Astrocyte (in vitro differentiated cells and primary cell): ENCODE measurements at regions not wholly inside any gene's neighbourhood (a gene's known extent, or its start where the extent isn't known, plus 50 kb on each side); places are given as distances from the start of the nearest gene placed in this dataset.

ENCODE experiments used
- DNase-seq: peaks from one replicate; pipeline ENCODE4 v3.0.0-alpha.2; 2010; ENCODE audit warnings: low read depth
- FAIRE-seq: peaks from 2 replicates; lab custom pipeline; 2011; peaks lifted over from hg19 to GRCh38; lab: Jason Lieb, UNC
- H2AFZ ChIP-seq: 2 replicates; pipeline ENCODE4 v1.6.0; 2012; ENCODE audit warnings: low read depth, low read length, inconsistent platforms
- H3K27ac ChIP-seq: 2 replicates; pipeline ENCODE4 v1.5.1; 2011; ENCODE audit warnings: low read depth, low read length, inconsistent platforms
- H3K27me3 ChIP-seq: 2 replicates; pipeline ENCODE4 v1.6.0; 2011; ENCODE audit warnings: low read length, inconsistent platforms; ENCODE audit not compliant: insufficient read depth
- H3K36me3 ChIP-seq: 2 replicates; pipeline ENCODE4 v1.5.1; 2011; ENCODE audit warnings: low read length, inconsistent platforms; ENCODE audit not compliant: insufficient read depth
- H3K4me1 ChIP-seq: 2 replicates; pipeline ENCODE4 v1.5.1; 2011; ENCODE audit warnings: low read length, inconsistent platforms; ENCODE audit not compliant: insufficient read depth
- H3K4me2 ChIP-seq: 2 replicates; pipeline ENCODE4 v1.6.0; 2012; ENCODE audit warnings: low read length, inconsistent platforms
- H3K4me3 ChIP-seq: 2 replicates; pipeline ENCODE4 v1.5.1; 2011; ENCODE audit warnings: low read depth, mild to moderate bottlenecking, low read length, inconsistent platforms; ENCODE audit not compliant: insufficient read depth
- H3K79me2 ChIP-seq: 2 replicates; pipeline ENCODE4 v1.6.0; 2012; ENCODE audit warnings: mild to moderate bottlenecking, low read length, inconsistent platforms; ENCODE audit not compliant: insufficient read depth
- H3K9ac ChIP-seq: 2 replicates; pipeline ENCODE4 v1.6.0; 2012; ENCODE audit warnings: mild to moderate bottlenecking, low read length, inconsistent platforms
- H3K9me3 ChIP-seq: 2 replicates; pipeline ENCODE4 v1.5.1; 2012; ENCODE audit warnings: low read depth, mild to moderate bottlenecking, low read length, inconsistent platforms; ENCODE audit not compliant: insufficient read depth
- H4K20me1 ChIP-seq: 2 replicates; pipeline ENCODE4 v1.6.0; 2012; ENCODE audit warnings: low read length, inconsistent platforms; ENCODE audit not compliant: insufficient read depth
- H3K27ac Mint-ChIP-seq: one replicate; pipeline ENCODE4 v1.8.0; 2021; ENCODE audit warnings: mild to moderate bottlenecking, mixed read lengths; ENCODE audit not compliant: unreplicated experiment
- H3K27me3 Mint-ChIP-seq: one replicate; pipeline ENCODE4 v1.8.0; 2021; ENCODE audit warnings: low read depth, mixed read lengths; ENCODE audit not compliant: unreplicated experiment
- H3K36me3 Mint-ChIP-seq: one replicate; pipeline ENCODE4 v1.8.0; 2021; ENCODE audit warnings: low read depth, mixed read lengths; ENCODE audit not compliant: unreplicated experiment
- H3K4me1 Mint-ChIP-seq: one replicate; pipeline ENCODE4 v1.8.0; 2021; ENCODE audit warnings: low read depth, mixed read lengths; ENCODE audit not compliant: unreplicated experiment
- H3K4me3 Mint-ChIP-seq: one replicate; pipeline ENCODE4 v1.8.0; 2021; ENCODE audit warnings: mild to moderate bottlenecking, moderate library complexity, mixed read lengths; ENCODE audit not compliant: unreplicated experiment
- H3K9me3 Mint-ChIP-seq: one replicate; pipeline ENCODE4 v1.8.0; 2021; ENCODE audit warnings: mild to moderate bottlenecking, mixed read lengths; ENCODE audit not compliant: unreplicated experiment
- CTCF ChIP-seq: IDR thresholded peaks from 2 replicates; pipeline ENCODE4 v1.5.1; 2011; ENCODE audit warnings: low read depth, mild to moderate bottlenecking, inconsistent platforms, low read length, moderate library complexity; ENCODE audit not compliant: insufficient read depth
- EZH2 ChIP-seq: IDR thresholded peaks from 2 replicates; pipeline ENCODE4 v1.6.1; 2012; ENCODE audit warnings: mild to moderate bottlenecking, low read length, inconsistent platforms; ENCODE audit not compliant: insufficient read depth

GRCh38 chr3:157637866-157638265 is 134.7 kb upstream of the VEPH1 start:
- Mint-ChIP-seq H3K27me3 (no peaks in the 10 kb centered on the region), H3K27ac (no peak overlapping the region), H3K9me3 (peaks cover 8% of the 10 kb centered on the region), H3K4me1 (no peaks in the 10 kb centered on the region), H3K4me3 (no peak overlapping the region), H3K36me3 (no peaks in the 10 kb centered on the region)
- H2AFZ ChIP-seq = no peak overlapping the region
- no peak overlapping the region for H3K4me3 ChIP-seq
- H3K4me1 ChIP-seq = no peaks in the 10 kb centered on the region
- H3K9me3 ChIP-seq = peaks cover 6% of the 10 kb centered on the region
- peaks cover 3% of the 10 kb centered on the region for H3K27me3 ChIP-seq
- no peaks in the 10 kb centered on the region for H3K36me3 ChIP-seq
- no peak overlapping the region for H3K4me2 ChIP-seq
- DNase-seq (no peak), FAIRE-seq (no peak)
- H4K20me1 ChIP-seq = no peaks in the 10 kb centered on the region
- TF ChIP-seq CTCF (no peak), EZH2 (no peak)
- no peak overlapping the region for H3K9ac ChIP-seq
- H3K79me2 ChIP-seq = no peaks in the 10 kb centered on the region
- no peak overlapping the region for H3K27ac ChIP-seq

GRCh38 chr3:157633241-157633640 is 130.0 kb upstream of the VEPH1 start:
- no peaks in the 10 kb centered on the region for H3K36me3 ChIP-seq
- Mint-ChIP-seq H3K9me3 (peaks cover 8% of the 10 kb centered on the region), H3K4me1 (no peaks in the 10 kb centered on the region), H3K4me3 (no peak overlapping the region), H3K36me3 (no peaks in the 10 kb centered on the region), H3K27me3 (peaks cover 5% of the 10 kb centered on the region), H3K27ac (no peak overlapping the region)
- H3K79me2 ChIP-seq = no peaks in the 10 kb centered on the region
- no peak overlapping the region for H2AFZ ChIP-seq
- H3K9ac ChIP-seq = no peak overlapping the region
- H4K20me1 ChIP-seq = no peaks in the 10 kb centered on the region
- no peaks in the 10 kb centered on the region for H3K4me1 ChIP-seq
- H3K9me3 ChIP-seq = peaks cover 6% of the 10 kb centered on the region
- peaks cover 3% of the 10 kb centered on the region for H3K27me3 ChIP-seq
- H3K27ac ChIP-seq = no peak overlapping the region
- H3K4me3 ChIP-seq = no peak overlapping the region
- FAIRE-seq (no peak), DNase-seq (no peak)
- TF ChIP-seq EZH2 (no peak), CTCF (no peak)
- no peak overlapping the region for H3K4me2 ChIP-seq

- Histone ChIP-seq H3K4me3 (no peak overlapping the region), H3K9ac (no peak overlapping the region), H3K27me3 (peaks cover 3% of the 10 kb centered on the region), H2AFZ (no peak overlapping the region), H3K27ac (no peak overlapping the region), H3K9me3 (peaks cover 3% of the 10 kb centered on the region), H4K20me1 (no peaks in the 10 kb centered on the region), H3K4me2 (no peak overlapping the region), H3K79me2 (no peaks in the 10 kb centered on the region), H3K36me3 (no peaks in the 10 kb centered on the region), H3K4me1 (no peaks in the 10 kb centered on the region)
- FAIRE-seq (no peak), DNase-seq (no peak)
- Mint-ChIP-seq H3K9me3 (peaks cover under 1% of the 10 kb centered on the region), H3K4me3 (no peak overlapping the region), H3K27me3 (peaks cover 5% of the 10 kb centered on the region), H3K27ac (no peak overlapping the region), H3K36me3 (no peaks in the 10 kb centered on the region), H3K4me1 (no peaks in the 10 kb centered on the region)
- no peak for TF ChIP-seq EZH2
- no peak for TF ChIP-seq CTCF
Measured at GRCh38 chr3:157632075-157632474, 128.9 kb upstream of the VEPH1 start.
